Lower leg skin (tissue), 4 donors: ENCODE measurements at regions not wholly inside any gene's neighbourhood (a gene's known extent, or its start where the extent isn't known, plus 50 kb on each side); places are given as distances from the start of the nearest gene placed in this dataset.

Experiments used
- DNase-seq, 2 donors: peaks; one replicate each; pipeline ENCODE4 v3.0.0-alpha.2; 2019; ENCODE audit warnings: low spot score in 2 of 2
- H3K4me3 ChIP-seq: fragments of 200-600 bp; sonication (generic); 2 replicates; pipeline ENCODE4 v1.5.1; 2017; ENCODE audit warnings: mild to moderate bottlenecking, low read depth; ENCODE audit not compliant: poor library complexity, severe bottlenecking
- POLR2A ChIP-seq, 2 donors: fragments of 450-650 bp; IDR thresholded peaks; one replicate each; pipeline ENCODE4 v1.6.1; 2016 to 2017; ENCODE audit warnings: antibody characterized with exemption in 2 of 2, mild to moderate bottlenecking in 1 of 2, moderate library complexity in 1 of 2
- WGBS, 2 donors: methylation state at CpG; one replicate each; pipeline ENCODE4 v1.1.5; 2018; 5-methylcytosine and 5-hydroxymethylcytosine counted together
- intact Hi-C: fragments of 100-400 bp; cut with DNase I; formaldehyde crosslinking; loops from one replicate; pipeline ENCODE4 v1.15.0; 2023; ENCODE audit warnings: low total_unique reads
- TF ChIP-seq, protein P1 (sequence below), 3 donors: fragments of 450-650 bp; IDR thresholded peaks; one replicate each; pipeline ENCODE4 v1.5.1; 2016; ENCODE audit warnings: antibody characterized with exemption in 3 of 3, mild to moderate bottlenecking in 3 of 3, moderate library complexity in 2 of 3

DNA sequence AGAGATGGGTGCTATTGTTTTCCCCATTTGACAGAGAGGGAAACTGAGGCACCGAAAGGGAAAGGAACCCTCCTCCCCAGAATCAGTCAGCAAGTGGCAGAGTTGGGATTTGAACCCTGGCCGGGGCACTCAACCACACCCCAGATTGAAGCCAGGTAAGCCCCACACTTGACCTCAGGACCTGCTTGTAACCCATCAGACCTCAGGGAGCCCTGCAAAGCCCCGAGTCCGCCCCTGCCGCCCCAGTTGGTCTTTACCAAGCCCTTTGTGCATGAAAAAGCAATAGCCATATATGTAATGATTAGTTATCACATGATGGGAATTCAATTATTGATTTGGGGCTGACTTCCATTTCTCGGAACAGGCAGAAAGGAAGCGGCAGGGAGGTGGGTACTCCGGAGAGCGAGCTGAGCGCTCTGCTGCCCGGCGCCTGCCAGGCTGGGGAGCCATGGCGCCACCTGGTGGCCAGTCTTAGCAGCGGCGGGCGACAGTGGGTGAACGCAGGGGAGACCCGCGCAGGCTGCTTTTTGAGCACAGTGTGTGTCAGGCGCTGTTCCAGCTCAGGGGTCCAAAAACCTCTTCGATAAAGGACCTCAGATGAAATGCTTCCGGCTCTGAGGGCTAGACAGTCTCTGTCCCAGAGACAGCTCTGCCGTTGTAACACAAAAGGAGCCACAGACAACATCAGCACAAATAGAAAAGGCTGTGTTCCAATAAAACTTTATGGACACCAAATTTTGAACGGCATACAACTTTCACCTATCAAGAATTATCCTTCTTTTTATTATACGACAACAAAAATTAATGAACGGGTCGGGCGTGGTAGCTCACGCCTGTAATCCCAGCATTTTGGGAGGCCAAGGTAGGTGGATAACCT is 82.9 kb upstream of the CACNA1A start:
- 27% methylated on average over 29 of the region's 29 CpGs for WGBS, 2 donors
- intact Hi-C loops: loop anchor here (5.0 kb wide), 1 partner anchor 547 kb away; no protein-coding TSS in a partner anchor
- no peak for TF ChIP-seq POLR2A (IDR thresholded peaks at IDR 0.05)
- TF ChIP-seq, protein P1, sequence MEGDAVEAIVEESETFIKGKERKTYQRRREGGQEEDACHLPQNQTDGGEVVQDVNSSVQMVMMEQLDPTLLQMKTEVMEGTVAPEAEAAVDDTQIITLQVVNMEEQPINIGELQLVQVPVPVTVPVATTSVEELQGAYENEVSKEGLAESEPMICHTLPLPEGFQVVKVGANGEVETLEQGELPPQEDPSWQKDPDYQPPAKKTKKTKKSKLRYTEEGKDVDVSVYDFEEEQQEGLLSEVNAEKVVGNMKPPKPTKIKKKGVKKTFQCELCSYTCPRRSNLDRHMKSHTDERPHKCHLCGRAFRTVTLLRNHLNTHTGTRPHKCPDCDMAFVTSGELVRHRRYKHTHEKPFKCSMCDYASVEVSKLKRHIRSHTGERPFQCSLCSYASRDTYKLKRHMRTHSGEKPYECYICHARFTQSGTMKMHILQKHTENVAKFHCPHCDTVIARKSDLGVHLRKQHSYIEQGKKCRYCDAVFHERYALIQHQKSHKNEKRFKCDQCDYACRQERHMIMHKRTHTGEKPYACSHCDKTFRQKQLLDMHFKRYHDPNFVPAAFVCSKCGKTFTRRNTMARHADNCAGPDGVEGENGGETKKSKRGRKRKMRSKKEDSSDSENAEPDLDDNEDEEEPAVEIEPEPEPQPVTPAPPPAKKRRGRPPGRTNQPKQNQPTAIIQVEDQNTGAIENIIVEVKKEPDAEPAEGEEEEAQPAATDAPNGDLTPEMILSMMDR (IDR thresholded peaks at IDR 0.05): peak in 1 of 3 donors; percentile 53

DNA sequence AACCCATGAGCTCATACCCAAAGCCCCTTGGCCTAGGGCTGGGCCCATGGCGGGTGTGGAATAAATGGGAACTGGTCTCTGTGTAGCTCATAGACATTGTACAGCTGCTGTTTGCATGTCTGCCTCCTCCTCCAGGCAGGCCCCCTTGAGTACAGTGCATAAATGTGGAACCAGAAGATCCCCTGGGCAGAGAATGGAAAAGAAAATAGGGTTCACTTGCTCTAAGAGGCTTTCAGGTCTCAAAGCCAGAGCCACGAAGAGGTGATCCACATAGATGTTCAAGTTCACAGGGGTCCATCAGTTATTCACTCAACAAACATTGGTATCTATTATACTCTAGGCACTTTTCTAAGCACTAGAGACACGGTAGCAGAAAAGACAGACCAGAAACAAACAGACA is 79.2 kb upstream of the CACNA1A start:
- TF ChIP-seq, protein P1 (IDR thresholded peaks at IDR 0.05): no peak
- TF ChIP-seq POLR2A (IDR thresholded peaks at IDR 0.05): no peak
- intact Hi-C loops: loop anchor here (5.0 kb wide), 1 partner anchor 543 kb away; no protein-coding TSS in a partner anchor
- no peak for DNase-seq
- 66 to 83% methylated on average over 3 of the region's 3 CpGs for WGBS, 2 donors
- H3K4me3 ChIP-seq: no peak overlapping the region

More for the DNA sequence above, 82.9 kb upstream of the CACNA1A start:
- H3K4me3 ChIP-seq: no peak overlapping the region
- peak; percentile 26 to 91 for DNase-seq

DNA sequence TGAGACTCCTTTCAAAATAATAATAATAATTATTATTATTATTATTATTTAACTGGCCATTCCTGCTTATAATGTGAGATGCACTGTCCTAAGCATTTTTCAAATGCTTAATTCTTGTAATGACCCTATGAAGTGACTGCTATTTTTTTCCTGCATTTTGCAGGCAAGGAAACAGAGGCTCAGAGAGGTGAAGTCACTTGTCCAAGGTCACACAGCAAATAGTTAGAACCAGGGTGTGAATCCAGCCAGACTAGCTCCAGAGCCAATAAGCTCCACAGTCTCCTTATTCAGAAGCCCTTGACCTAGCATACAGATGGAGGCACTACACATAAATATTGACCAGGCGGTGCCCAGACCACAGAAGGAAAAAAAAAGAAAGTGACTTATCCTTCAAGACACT is 77.5 kb upstream of the CACNA1A start:
- no peak for TF ChIP-seq POLR2A (IDR thresholded peaks at IDR 0.05)
- TF ChIP-seq, protein P1 (IDR thresholded peaks at IDR 0.05): no peak
- intact Hi-C loops: no loop called here
- no peak overlapping the region for H3K4me3 ChIP-seq
- DNase-seq: no peak
- 89 to 94% methylated on average over 1 of the region's 1 CpG for WGBS, 2 donors

DNA sequence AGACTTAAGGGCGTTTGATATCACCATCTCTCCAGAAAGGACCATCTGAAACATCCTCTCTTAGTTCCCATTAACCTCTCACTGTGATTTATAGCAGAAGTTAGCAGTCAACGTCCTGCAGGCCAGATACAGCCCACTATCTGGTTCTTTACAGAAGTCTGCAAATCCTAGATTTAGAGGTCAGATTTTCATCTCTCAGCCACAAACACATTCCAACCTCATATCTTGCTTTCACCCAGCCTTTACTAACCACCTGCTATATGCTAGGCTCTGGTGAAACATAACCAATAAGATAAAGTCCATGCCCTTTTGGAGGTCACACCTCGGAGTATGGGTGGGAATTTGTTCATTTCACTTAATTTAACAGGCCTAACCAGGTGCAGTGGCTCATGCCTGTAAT is 76.8 kb upstream of the CACNA1A start:
- DNase-seq: no peak
- 44 to 52% methylated on average over 3 of the region's 3 CpGs for WGBS, 2 donors
- no peak overlapping the region for H3K4me3 ChIP-seq
- TF ChIP-seq POLR2A (IDR thresholded peaks at IDR 0.05): no peak
- TF ChIP-seq, protein P1 (IDR thresholded peaks at IDR 0.05): no peak
- intact Hi-C loops: no loop called here

DNA sequence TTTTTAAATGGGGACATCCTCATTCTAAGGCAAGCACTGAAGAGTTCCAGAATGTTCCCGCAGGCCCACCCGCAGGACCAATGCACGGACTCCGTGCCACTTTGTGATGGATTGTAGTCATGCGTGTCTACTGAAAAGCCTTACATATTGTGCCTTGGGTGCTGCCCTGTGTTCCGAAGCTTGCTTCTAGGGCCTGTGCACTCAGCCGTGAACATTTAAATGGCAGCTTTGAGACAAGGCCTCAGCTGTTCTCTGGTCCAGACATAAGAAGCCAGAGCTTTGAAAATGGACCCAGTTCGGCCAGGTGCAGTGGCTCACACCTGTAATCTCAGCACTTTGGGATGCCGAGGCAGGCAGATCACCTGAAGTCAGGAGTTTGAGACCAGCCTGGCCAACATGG is 75.3 kb upstream of the CACNA1A start:
- TF ChIP-seq POLR2A (IDR thresholded peaks at IDR 0.05): no peak
- TF ChIP-seq, protein P1 (IDR thresholded peaks at IDR 0.05): no peak
- WGBS, 2 donors: 88 to 92% methylated on average over 9 of the region's 9 CpGs
- DNase-seq: no peak
- intact Hi-C loops: no loop called here
- no peak overlapping the region for H3K4me3 ChIP-seq
